ENCODE measurements at regions not wholly inside any gene's neighbourhood (a gene's known extent, or its start where the extent isn't known, plus 50 kb on each side); places are given as distances from the start of the nearest gene placed in this dataset.

- H3K9ac ChIP-seq (ENCODE audit: low read length), result no peak overlapping the region
- no peaks in the 10 kb centered on the region for H4K20me1 ChIP-seq (ENCODE audit: control insufficient read depth, insufficient read depth, low read length, poor library complexity, severe bottlenecking)
- H3K4me3 ChIP-seq (ENCODE audit: control extremely low read depth in 1 of 5, extremely low read depth in 1 of 5, insufficient read depth in 1 of 5, low read depth in 2 of 5, low read length in 4 of 5), result no peak overlapping the region
- H3K79me2 ChIP-seq (ENCODE audit: control insufficient read depth, insufficient read depth, low read length), result no peaks in the 10 kb centered on the region
- peaks cover 42% of the 10 kb centered on the region for H3K4me1 Mint-ChIP-seq
- no peak overlapping the region for H3K4me2 ChIP-seq (replicated peaks; ENCODE audit: low read depth, low read length, poor library complexity, severe bottlenecking)
- DNase-seq (no peak), ATAC-seq (ENCODE audit: low read depth) (no peak)
- TF ChIP-seq EZH2 (IDR thresholded peaks at IDR 0.05; ENCODE audit: borderline replicate concordance, insufficient read depth, low read depth, low read length, poor library complexity, severe bottlenecking) (no peak), CTCF (IDR thresholded peaks at IDR 0.05) (no peak)
- no peaks in the 10 kb centered on the region for H3K9me3 Mint-ChIP-seq (ENCODE audit: insufficient read depth)
- H3K27me3 ChIP-seq (replicated peaks in 1 of 4; ENCODE audit: control extremely low read depth in 1 of 4, control insufficient read depth in 3 of 4, insufficient read depth in 4 of 4, low read length in 3 of 4), result no peaks in the 10 kb centered on the region
- intact Hi-C loops (cut with micrococcal nuclease), result no loop called here
- POLR2A ChIA-PET, result no interaction called here
- H3K4me3 Mint-ChIP-seq, result no peak overlapping the region
- H3K4me1 ChIP-seq (ENCODE audit: control insufficient read depth in 2 of 2, insufficient read depth in 2 of 2, low read length in 2 of 2), result peaks cover 19 to 33% of the 10 kb centered on the region in 2 donors
- CTCF ChIA-PET, result interaction anchor here (0.7 to 3.6 kb wide), 5 partner anchors 9 to 107 kb away, joined by 3 to 30 read pairs (median 3); no protein-coding TSS in a partner anchor
- no peak overlapping the region for H2AFZ ChIP-seq (ENCODE audit: insufficient read depth, low read depth, low read length, poor library complexity, severe bottlenecking)
- no peaks in the 10 kb centered on the region for H3K36me3 ChIP-seq (replicated peaks in 1 of 2; ENCODE audit: control extremely low read depth in 1 of 2, control insufficient read depth in 1 of 2, extremely low read depth in 1 of 2, insufficient read depth in 2 of 2, low read length in 1 of 2)
- H3K27ac Mint-ChIP-seq, result no peak overlapping the region
- no peaks in the 10 kb centered on the region for H3K9me3 ChIP-seq (ENCODE audit: control extremely low read depth in 1 of 3, control insufficient read depth in 2 of 3, insufficient read depth in 1 of 3, low read length in 2 of 3)
- WGBS (ENCODE audit: insufficient coverage), result no CpG with 5 or more reads among the region's 4 CpGs
- no peak overlapping the region for H3K27ac ChIP-seq (ENCODE audit: low read length in 2 of 2)
- no peaks in the 10 kb centered on the region for H3K27me3 Mint-ChIP-seq
Measured at GRCh38 chr14:22462923-22463322, 126.1 kb downstream of the DAD1 start.

- no peak for ATAC-seq (ENCODE audit: low read depth)
- DNase-seq, result no peak
- Mint-ChIP-seq H3K4me3 (no peak overlapping the region), H3K27me3 (no peaks in the 10 kb centered on the region), H3K27ac (no peak overlapping the region), H3K9me3 (ENCODE audit: insufficient read depth) (no peaks in the 10 kb centered on the region), H3K4me1 (peaks cover 28% of the 10 kb centered on the region)
- ChIA-PET CTCF (interaction anchor here (0.9 to 3.3 kb wide), 2 partner anchors 11 to 110 kb away, joined by 4 to 23 read pairs; no protein-coding TSS in a partner anchor), POLR2A (interaction anchor here (0.5 kb wide), 1 partner anchor 187 kb away, joined by 5 read pairs; no protein-coding TSS in a partner anchor)
- Histone ChIP-seq H3K4me2 (replicated peaks; ENCODE audit: low read depth, low read length, poor library complexity, severe bottlenecking) (no peak overlapping the region), H3K27me3 (replicated peaks in 1 of 4; ENCODE audit: control extremely low read depth in 1 of 4, control insufficient read depth in 3 of 4, insufficient read depth in 4 of 4, low read length in 3 of 4) (no peaks in the 10 kb centered on the region), H3K4me3 (ENCODE audit: control extremely low read depth in 1 of 5, extremely low read depth in 1 of 5, insufficient read depth in 1 of 5, low read depth in 2 of 5, low read length in 4 of 5) (no peak overlapping the region), H3K36me3 (replicated peaks in 1 of 2; ENCODE audit: control extremely low read depth in 1 of 2, control insufficient read depth in 1 of 2, extremely low read depth in 1 of 2, insufficient read depth in 2 of 2, low read length in 1 of 2) (no peaks in the 10 kb centered on the region), H4K20me1 (ENCODE audit: control insufficient read depth, insufficient read depth, low read length, poor library complexity, severe bottlenecking) (no peaks in the 10 kb centered on the region), H2AFZ (ENCODE audit: insufficient read depth, low read depth, low read length, poor library complexity, severe bottlenecking) (no peak overlapping the region), H3K9ac (ENCODE audit: low read length) (no peak overlapping the region), H3K79me2 (ENCODE audit: control insufficient read depth, insufficient read depth, low read length) (no peaks in the 10 kb centered on the region), H3K4me1 (ENCODE audit: control insufficient read depth in 2 of 2, insufficient read depth in 2 of 2, low read length in 2 of 2) (peaks cover 16 to 21% of the 10 kb centered on the region in 2 donors), H3K9me3 (ENCODE audit: control extremely low read depth in 1 of 3, control insufficient read depth in 2 of 3, insufficient read depth in 1 of 3, low read length in 2 of 3) (no peaks in the 10 kb centered on the region), H3K27ac (ENCODE audit: low read length in 2 of 2) (no peak overlapping the region)
- TF ChIP-seq EZH2 (IDR thresholded peaks at IDR 0.05; ENCODE audit: borderline replicate concordance, insufficient read depth, low read depth, low read length, poor library complexity, severe bottlenecking), result no peak
- TF ChIP-seq CTCF (IDR thresholded peaks at IDR 0.05), result no peak
- WGBS (ENCODE audit: insufficient coverage), result 35% methylated on average over 2 of the region's 4 CpGs
- intact Hi-C loops (cut with micrococcal nuclease), result no loop called here
Measured at GRCh38 chr14:22460461-22461195, 128.4 kb downstream of the DAD1 start.
